GM19240 (cell line): ENCODE measurements at regions not wholly inside any gene's neighbourhood (a gene's known extent, or its start where the extent isn't known, plus 50 kb on each side); places are given as distances from the start of the nearest gene placed in this dataset.

Source experiments
- DNase-seq: peaks from one replicate; pipeline ENCODE4 v3.0.0; 2011; ENCODE audit warnings: low spot score; ENCODE audit not compliant: insufficient read length

DNA sequence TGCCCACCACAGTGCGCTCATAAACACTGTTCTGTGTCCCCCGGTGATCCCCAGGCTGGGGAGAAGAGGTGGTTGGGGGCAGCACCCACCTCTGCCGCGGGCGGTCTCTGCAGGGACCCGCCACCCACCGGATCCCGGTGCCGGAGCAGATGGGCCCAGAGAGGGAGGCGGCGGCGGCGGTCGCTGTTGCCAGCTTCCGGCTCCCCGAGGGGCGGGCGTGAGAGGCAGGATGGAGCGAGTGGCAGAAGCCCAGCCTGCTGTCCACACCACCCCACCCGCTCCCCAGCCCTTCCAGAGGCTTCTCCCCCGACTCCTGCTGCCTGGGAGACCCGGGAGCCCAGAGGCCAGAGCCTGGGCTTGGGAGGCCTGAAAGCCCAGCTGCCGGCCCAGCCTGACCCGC lies 142.6 kb upstream of the CIBAR2 start:
- no peak for DNase-seq

- no peak for DNase-seq
Measured at GRCh38 chr16:85255777-85256176, 143.5 kb upstream of the CIBAR2 start.

DNA sequence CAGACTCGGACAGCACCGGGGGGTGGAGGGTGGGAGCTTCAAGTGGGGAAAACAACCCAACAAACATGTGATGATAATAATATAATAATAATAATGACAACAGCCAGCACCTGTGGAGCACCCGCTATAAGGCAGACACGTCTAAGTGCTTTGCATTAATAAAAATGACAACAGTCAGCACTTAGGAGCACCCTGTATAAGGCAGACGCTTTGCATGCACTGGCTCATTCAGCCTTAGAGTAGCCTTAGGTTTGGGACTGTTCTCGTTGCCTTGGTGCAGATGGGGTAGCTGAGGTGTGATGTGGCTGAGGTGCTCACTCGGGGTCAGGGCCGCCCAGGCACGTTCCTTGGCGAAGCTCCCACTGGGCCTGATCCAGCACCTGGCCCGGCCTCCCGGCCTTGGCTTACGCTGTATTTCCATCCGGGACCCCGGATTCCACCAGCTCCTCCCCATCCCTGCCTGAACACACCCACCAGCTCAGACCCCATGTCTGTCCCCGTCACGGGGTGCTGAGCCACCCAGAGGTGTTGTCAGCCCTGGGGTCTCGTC lies 144.0 kb upstream of the CIBAR2 start:
- no peak for DNase-seq

- DNase-seq = no peak
Measured at GRCh38 chr16:85257483-85257882, 145.2 kb upstream of the CIBAR2 start.

GRCh38 chr16:85258166-85258565 lies 145.9 kb upstream of the CIBAR2 start:
- no peak for DNase-seq

- DNase-seq = no peak
Measured at GRCh38 chr16:85258629-85259028, 146.4 kb upstream of the CIBAR2 start.

- no peak for DNase-seq
Measured at GRCh38 chr16:85259115-85259831, 147.0 kb upstream of the CIBAR2 start.

DNA sequence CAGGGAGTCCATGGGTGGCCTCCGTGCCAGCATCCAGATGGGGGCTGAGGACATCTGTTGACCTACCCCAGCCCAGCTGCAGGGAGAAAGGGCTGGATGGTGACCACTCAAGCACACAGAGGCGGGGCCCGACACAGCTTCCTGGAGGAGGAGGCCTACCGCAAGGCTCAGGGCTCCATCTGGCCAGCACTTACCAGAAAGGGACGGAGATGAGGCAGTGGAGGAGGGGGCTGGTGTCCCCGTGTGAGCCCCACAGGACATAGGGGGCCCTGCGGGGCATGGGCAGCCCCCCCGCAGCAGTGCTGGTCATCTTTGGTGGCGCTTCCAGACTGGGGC lies 147.5 kb upstream of the CIBAR2 start:
- DNase-seq = no peak

DNA sequence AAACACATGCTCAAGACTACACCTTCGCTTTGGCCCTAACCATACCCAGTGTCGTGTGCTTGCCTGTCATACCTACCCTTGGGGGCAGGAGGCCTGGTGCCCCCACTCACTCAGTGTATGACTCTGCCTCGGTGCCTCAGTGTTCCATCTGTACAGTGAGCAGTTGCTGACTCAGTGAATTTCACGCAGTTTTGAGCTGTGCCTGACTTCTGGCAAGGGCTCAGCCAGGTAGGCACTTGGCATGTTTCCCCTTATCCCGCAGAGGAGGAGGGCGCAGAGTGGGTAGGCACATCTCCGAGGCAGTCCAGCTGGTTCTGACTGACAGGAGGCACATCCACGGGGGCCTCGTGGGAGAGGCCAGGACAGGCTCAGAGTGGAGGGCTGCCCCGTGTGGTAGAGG lies 148.9 kb upstream of the CIBAR2 start:
- DNase-seq = no peak

GRCh38 chr16:85261657-85262557 lies 149.6 kb upstream of the CIBAR2 start:
- no peak for DNase-seq

DNA sequence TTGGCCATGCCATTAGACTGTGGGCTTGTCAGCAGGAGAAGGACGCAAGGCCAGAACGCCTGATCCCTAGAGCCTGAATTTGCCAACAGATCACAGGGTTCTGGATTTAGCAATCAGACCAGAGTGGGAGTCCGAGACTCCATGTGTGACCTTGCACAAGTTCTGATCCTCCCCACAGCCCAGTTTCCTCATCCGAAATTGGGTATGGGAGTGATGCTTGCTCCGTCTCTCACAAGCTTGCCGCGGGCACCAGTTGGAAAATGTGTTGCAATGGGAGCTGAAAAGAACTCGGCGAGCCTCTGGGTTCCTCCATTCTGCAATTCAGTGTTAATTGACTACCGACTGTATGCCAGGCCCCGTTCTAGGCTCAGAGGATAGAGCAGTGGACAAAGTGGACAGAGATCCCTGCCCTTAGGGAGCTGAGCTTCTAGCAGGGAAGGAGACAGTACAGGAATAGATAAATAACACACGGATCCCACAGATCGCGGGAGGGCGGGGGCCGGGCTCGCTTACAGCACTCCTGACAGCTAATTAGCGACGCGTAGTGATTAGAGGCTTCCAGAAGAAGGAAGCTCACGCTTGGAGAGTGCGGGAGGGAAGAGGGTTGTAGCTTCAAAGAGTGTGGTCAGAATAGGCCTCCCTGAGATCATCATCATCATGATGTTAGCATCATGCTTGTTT lies 150.4 kb upstream of the CIBAR2 start:
- DNase-seq = no peak

GRCh38 chr16:85263239-85263585 lies 150.9 kb upstream of the CIBAR2 start:
- DNase-seq = no peak

- no peak for DNase-seq
Measured at GRCh38 chr16:85264752-85265151, 152.5 kb upstream of the CIBAR2 start.

GRCh38 chr16:85265161-85265784 lies 153.0 kb upstream of the CIBAR2 start:
- DNase-seq = no peak

DNA sequence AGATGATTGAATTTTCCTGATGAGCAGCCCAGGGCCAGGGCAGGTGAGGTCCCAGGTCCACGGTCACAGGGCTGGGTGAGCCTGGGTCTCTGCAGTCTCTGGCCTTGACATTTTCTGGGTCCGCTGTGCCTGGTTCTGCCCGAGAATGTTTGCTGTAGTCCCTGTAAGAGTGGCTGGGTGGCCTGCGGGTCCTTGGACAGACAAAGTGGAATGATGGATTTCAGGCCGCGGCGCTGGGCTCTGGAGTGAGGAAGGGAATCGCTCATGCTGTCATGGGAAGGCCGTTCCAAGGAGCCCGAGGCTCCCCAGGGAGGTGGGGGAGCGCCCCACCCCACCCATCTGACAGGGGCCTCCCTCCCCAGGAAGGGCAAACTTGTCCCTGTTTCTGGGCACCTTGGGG lies 153.5 kb upstream of the CIBAR2 start:
- no peak for DNase-seq

- no peak for DNase-seq
Measured at GRCh38 chr16:85266857-85267256, 154.6 kb upstream of the CIBAR2 start.

DNA sequence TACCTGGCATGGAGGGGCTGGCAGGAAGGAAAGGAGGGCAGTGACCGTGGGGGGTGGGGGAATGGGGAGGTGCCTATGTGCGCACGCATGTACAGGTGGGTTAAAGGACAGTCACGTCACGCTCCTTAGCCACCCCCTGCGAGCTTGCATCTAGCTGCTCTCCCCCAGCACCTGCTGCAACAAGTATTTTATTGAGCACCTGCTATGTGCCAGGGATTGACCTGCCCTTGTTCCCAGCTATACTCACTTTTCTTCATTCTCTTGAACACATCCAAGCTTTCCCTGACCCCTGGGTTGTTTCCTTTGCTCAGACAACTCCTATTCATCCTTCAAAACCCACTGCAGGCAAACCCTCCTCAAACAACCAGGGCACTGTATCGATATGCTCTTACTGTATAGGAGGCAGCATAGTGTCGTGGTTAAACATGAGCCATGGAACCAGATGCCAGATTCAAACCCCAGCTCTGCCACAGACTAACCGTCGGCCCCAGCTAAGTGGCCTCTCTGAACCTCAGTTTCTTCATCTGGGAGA lies 155.2 kb upstream of the CIBAR2 start:
- no peak for DNase-seq

GRCh38 chr16:85269165-85269564 lies 156.9 kb upstream of the CIBAR2 start:
- DNase-seq = no peak

- DNase-seq = no peak
Measured at GRCh38 chr16:85270374-85270773, 158.1 kb upstream of the CIBAR2 start.

DNA sequence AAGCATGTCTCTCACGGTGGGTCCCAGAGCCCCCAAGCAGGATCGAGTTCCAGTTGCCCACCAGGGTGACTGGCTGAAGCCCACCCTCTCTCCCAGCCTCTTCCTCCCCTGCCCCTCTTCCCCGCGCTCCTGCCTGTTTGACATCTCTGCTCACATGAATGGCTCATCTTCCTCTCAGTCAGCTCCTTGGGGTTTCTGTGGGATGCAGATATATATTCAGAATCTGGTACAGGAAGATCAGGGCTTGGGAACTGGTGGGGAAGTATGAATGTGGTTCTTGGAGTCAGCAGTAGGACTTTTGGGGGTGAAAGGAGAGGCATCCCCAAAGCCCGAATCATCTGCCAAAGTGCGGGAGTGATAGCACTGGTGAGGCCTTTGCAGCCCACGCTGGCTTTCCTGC lies 158.9 kb upstream of the CIBAR2 start:
- no peak for DNase-seq

- DNase-seq = no peak
Measured at GRCh38 chr16:85273293-85273692, 161.0 kb upstream of the CIBAR2 start.
